ENCODE measurements at regions not wholly inside any gene's neighbourhood (a gene's known extent, or its start where the extent isn't known, plus 50 kb on each side); places are given as distances from the start of the nearest gene placed in this dataset.

DNA sequence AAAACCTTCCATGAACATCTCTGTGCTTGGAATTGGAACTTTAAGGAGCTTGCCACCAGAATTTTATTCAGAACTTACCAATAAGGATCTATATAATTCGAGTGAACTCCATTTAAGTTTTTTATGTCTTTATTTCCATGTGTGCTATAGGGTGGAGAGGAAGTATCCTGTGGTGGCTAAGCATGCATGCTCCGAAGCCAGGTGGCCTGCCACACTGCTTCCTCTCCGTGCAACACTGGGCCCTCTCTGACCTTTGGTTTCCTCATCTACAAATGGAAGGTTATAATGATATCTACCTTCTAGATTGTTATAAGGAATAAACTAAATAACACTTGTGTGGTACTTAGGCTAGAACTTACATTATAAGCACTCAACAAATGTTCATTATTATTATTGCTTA, 382.1 kb downstream of the PTPRC start:
- TF ChIP-seq, protein P1, sequence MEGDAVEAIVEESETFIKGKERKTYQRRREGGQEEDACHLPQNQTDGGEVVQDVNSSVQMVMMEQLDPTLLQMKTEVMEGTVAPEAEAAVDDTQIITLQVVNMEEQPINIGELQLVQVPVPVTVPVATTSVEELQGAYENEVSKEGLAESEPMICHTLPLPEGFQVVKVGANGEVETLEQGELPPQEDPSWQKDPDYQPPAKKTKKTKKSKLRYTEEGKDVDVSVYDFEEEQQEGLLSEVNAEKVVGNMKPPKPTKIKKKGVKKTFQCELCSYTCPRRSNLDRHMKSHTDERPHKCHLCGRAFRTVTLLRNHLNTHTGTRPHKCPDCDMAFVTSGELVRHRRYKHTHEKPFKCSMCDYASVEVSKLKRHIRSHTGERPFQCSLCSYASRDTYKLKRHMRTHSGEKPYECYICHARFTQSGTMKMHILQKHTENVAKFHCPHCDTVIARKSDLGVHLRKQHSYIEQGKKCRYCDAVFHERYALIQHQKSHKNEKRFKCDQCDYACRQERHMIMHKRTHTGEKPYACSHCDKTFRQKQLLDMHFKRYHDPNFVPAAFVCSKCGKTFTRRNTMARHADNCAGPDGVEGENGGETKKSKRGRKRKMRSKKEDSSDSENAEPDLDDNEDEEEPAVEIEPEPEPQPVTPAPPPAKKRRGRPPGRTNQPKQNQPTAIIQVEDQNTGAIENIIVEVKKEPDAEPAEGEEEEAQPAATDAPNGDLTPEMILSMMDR (conservative IDR thresholded peaks at IDR 0.05 in 1 of 2, IDR thresholded peaks at IDR 0.05 in 1 of 2; ENCODE audit: extremely low read depth in 1 of 2, insufficient read depth in 1 of 2, low read depth in 1 of 2, low read length in 2 of 2): no peak
- no peak for TF ChIP-seq EZH2 (IDR thresholded peaks at IDR 0.05; ENCODE audit: borderline replicate concordance, low read length)
